HG03039 (cell line): ENCODE measurements at regions not wholly inside any gene's neighbourhood (a gene's known extent, or its start where the extent isn't known, plus 50 kb on each side); places are given as distances from the start of the nearest gene placed in this dataset.

Experiments
- ATAC-seq: cut with Tn5 transposase; IDR thresholded peaks from one replicate; pipeline ENCODE4 v1.9.1; 2021; ENCODE audit warnings: mild to moderate bottlenecking, moderate library complexity; ENCODE audit not compliant: unreplicated experiment

- no peak for ATAC-seq
These were observed 1145.1 kb downstream of the FLRT2 start for GRCh38 chr14:86675059-86675458.

GRCh38 chr14:86673523-86673969, 1143.6 kb downstream of the FLRT2 start:
- ATAC-seq: no peak

GRCh38 chr14:86672080-86672479, 1142.1 kb downstream of the FLRT2 start:
- no peak for ATAC-seq

GRCh38 chr14:86665975-86666374, 1136.0 kb downstream of the FLRT2 start:
- ATAC-seq: no peak

GRCh38 chr14:86662334-86662733, 1132.4 kb downstream of the FLRT2 start:
- no peak for ATAC-seq

- no peak for ATAC-seq
These were observed 1124.7 kb downstream of the FLRT2 start for GRCh38 chr14:86654558-86655184.

GRCh38 chr14:86652526-86652925, 1122.6 kb downstream of the FLRT2 start:
- ATAC-seq: no peak

- no peak for ATAC-seq
These were observed 1117.0 kb downstream of the FLRT2 start for GRCh38 chr14:86646696-86647690.

GRCh38 chr14:86646125-86646524, 1116.2 kb downstream of the FLRT2 start:
- ATAC-seq: no peak

- no peak for ATAC-seq
These were observed 1111.4 kb downstream of the FLRT2 start for GRCh38 chr14:86641310-86641709.

GRCh38 chr14:86640288-86640687, 1110.3 kb downstream of the FLRT2 start:
- ATAC-seq: no peak

- no peak for ATAC-seq
These were observed 1109.7 kb downstream of the FLRT2 start for GRCh38 chr14:86639666-86640065.

- ATAC-seq: no peak
These were observed 1109.2 kb downstream of the FLRT2 start for GRCh38 chr14:86639146-86639545.

GRCh38 chr14:86627080-86627479, 1097.1 kb downstream of the FLRT2 start:
- ATAC-seq: no peak

- ATAC-seq: no peak
These were observed 1096.6 kb downstream of the FLRT2 start for GRCh38 chr14:86626530-86626929.

GRCh38 chr14:86625637-86626036, 1095.7 kb downstream of the FLRT2 start:
- no peak for ATAC-seq

GRCh38 chr14:86619726-86620125, 1089.8 kb downstream of the FLRT2 start:
- no peak for ATAC-seq

GRCh38 chr14:86613786-86614185, 1083.8 kb downstream of the FLRT2 start:
- no peak for ATAC-seq

GRCh38 chr14:86613126-86613525, 1083.2 kb downstream of the FLRT2 start:
- no peak for ATAC-seq

GRCh38 chr14:86604561-86604960, 1074.6 kb downstream of the FLRT2 start:
- ATAC-seq: no peak

GRCh38 chr14:86602263-86602662, 1072.3 kb downstream of the FLRT2 start:
- no peak for ATAC-seq

GRCh38 chr14:86601813-86602212, 1071.9 kb downstream of the FLRT2 start:
- ATAC-seq: no peak
